Fibroblast of lung (primary cell): ENCODE measurements at regions not wholly inside any gene's neighbourhood (a gene's known extent, or its start where the extent isn't known, plus 50 kb on each side); places are given as distances from the start of the nearest gene placed in this dataset.

Experiments used
- EZH2 ChIP-seq: IDR thresholded peaks from 2 replicates; pipeline ENCODE4 v1.5.1; 2012; ENCODE audit warnings: low read length, control low read depth, mild to moderate bottlenecking; ENCODE audit errors: missing control alignments
- TF ChIP-seq, protein P1 (sequence below), 2 donors: IDR thresholded peaks in 1 of 2; conservative IDR thresholded peaks in 1 of 2; 1 replicate in 1 of 2; 2 replicates in 1 of 2; pipeline ENCODE4 v1.5.1; 2011 to 2012; ENCODE audit warnings: low read length in 2 of 2, control low read depth in 1 of 2, inconsistent platforms in 1 of 2, low read depth in 1 of 2, mild to moderate bottlenecking in 1 of 2

DNA sequence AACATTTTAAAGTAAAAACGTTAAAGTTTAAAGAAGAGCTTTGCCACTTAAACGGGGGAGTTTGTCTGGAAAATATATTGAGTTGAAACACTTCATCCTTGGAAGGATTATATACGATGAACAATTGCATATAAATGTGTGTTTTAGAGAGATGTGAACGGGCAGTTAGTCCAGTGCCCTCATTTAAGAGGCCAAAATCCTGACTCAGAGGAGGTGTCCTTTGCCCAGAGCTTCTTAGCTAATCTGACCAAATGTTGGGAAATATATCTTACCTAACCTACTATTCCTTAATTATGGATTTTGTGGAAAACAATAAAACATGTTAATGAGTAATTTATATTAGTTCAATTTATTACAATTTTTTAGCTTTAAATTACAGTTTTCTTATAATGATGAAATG is 327.2 kb upstream of the DIPK2B start:
- TF ChIP-seq, protein P1, sequence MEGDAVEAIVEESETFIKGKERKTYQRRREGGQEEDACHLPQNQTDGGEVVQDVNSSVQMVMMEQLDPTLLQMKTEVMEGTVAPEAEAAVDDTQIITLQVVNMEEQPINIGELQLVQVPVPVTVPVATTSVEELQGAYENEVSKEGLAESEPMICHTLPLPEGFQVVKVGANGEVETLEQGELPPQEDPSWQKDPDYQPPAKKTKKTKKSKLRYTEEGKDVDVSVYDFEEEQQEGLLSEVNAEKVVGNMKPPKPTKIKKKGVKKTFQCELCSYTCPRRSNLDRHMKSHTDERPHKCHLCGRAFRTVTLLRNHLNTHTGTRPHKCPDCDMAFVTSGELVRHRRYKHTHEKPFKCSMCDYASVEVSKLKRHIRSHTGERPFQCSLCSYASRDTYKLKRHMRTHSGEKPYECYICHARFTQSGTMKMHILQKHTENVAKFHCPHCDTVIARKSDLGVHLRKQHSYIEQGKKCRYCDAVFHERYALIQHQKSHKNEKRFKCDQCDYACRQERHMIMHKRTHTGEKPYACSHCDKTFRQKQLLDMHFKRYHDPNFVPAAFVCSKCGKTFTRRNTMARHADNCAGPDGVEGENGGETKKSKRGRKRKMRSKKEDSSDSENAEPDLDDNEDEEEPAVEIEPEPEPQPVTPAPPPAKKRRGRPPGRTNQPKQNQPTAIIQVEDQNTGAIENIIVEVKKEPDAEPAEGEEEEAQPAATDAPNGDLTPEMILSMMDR (conservative IDR thresholded peaks at IDR 0.05 in 1 of 2, IDR thresholded peaks at IDR 0.05 in 1 of 2; ENCODE audit: low read depth in 1 of 2, low read length in 2 of 2), result no peak
- TF ChIP-seq EZH2, result no peak
